ENCODE measurements at regions not wholly inside any gene's neighbourhood (a gene's known extent, or its start where the extent isn't known, plus 50 kb on each side); places are given as distances from the start of the nearest gene placed in this dataset.

GRCh38 chr3:187550446-187550845 is 119.7 kb downstream of the SST start:
- Histone ChIP-seq H3K9me3 (no peaks in the 10 kb centered on the region), H3K36me3 (no peaks in the 10 kb centered on the region), H3K27ac (no peak overlapping the region), H3K4me3 (replicated peaks in 1 of 3) (no peak overlapping the region), H3K27me3 (no peaks in the 10 kb centered on the region), H3K4me1 (no peaks in the 10 kb centered on the region)
- WGBS, 2 donors: 94 to 96% methylated on average over 1 of the region's 1 CpG
- DNase-seq: no peak
- intact Hi-C loops (cut with DNase I): no loop called here
- TF ChIP-seq POLR2A (IDR thresholded peaks at IDR 0.05): no peak
- TF ChIP-seq CTCF (IDR thresholded peaks at IDR 0.05): no peak

DNA sequence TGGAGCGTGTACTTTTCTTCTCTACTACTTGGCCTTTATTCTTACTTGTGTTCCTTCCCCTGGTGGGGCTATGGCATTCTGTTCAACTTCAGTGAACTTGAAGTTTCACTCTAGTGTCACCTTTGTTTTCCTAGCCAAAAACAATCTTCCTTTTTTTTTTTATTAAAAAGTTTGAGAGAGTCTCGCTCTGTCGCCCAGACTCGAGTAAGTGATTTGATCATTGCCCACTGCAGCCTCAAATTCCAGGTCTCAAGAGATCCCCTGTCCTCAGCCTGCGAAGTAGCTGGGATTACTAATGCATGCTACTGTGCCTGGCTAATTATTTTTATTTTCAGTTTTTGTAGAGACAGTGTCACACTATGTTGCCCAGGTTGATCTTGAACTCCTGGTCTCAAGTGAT is 124.8 kb downstream of the SST start:
- peak; percentile 50 to 59 for DNase-seq
- no peak overlapping the region for H3K27ac ChIP-seq
- no peaks in the 10 kb centered on the region for H3K9me3 ChIP-seq
- peaks cover 3% of the 10 kb centered on the region in 2 donors for H3K4me1 ChIP-seq
- TF ChIP-seq CTCF (IDR thresholded peaks at IDR 0.05) (no peak), POLR2A (IDR thresholded peaks at IDR 0.05) (no peak)
- intact Hi-C loops (cut with DNase I): no loop called here
- no peak overlapping the region for H3K4me3 ChIP-seq (replicated peaks in 1 of 3)
- H3K36me3 ChIP-seq: no peaks in the 10 kb centered on the region
- H3K27me3 ChIP-seq: no peaks in the 10 kb centered on the region
- WGBS, 2 donors: 41 to 49% methylated on average over 5 of the region's 5 CpGs

- H3K27me3 ChIP-seq: no peaks in the 10 kb centered on the region
- H3K4me3 ChIP-seq (replicated peaks in 1 of 3): no peak overlapping the region
- H3K36me3 ChIP-seq: no peaks in the 10 kb centered on the region
- intact Hi-C loops (cut with DNase I): no loop called here
- H3K27ac ChIP-seq: no peak overlapping the region
- TF ChIP-seq CTCF (IDR thresholded peaks at IDR 0.05) (no peak), POLR2A (IDR thresholded peaks at IDR 0.05) (no peak)
- DNase-seq: no peak
- H3K4me1 ChIP-seq: peaks cover 3% of the 10 kb centered on the region in 2 donors
- 57 to 67% methylated on average over 5 of the region's 5 CpGs for WGBS, 2 donors
- no peaks in the 10 kb centered on the region for H3K9me3 ChIP-seq
Measured at GRCh38 chr3:187544326-187544725, 125.9 kb downstream of the SST start.

GRCh38 chr3:187540847-187541246 is 129.3 kb downstream of the SST start:
- intact Hi-C loops (cut with DNase I): no loop called here
- Histone ChIP-seq H3K4me1 (peaks cover 3% of the 10 kb centered on the region in 2 donors), H3K27ac (no peak overlapping the region), H3K9me3 (no peaks in the 10 kb centered on the region), H3K4me3 (replicated peaks in 1 of 3) (no peak overlapping the region), H3K27me3 (no peaks in the 10 kb centered on the region), H3K36me3 (no peaks in the 10 kb centered on the region)
- no peak for TF ChIP-seq CTCF (IDR thresholded peaks at IDR 0.05)
- TF ChIP-seq POLR2A (IDR thresholded peaks at IDR 0.05): no peak
- no peak for DNase-seq
- 90 to 93% methylated on average over 6 of the region's 6 CpGs for WGBS, 2 donors

- no peaks in the 10 kb centered on the region for H3K4me1 ChIP-seq
- no peaks in the 10 kb centered on the region for H3K36me3 ChIP-seq
- no peak for DNase-seq
- intact Hi-C loops (cut with DNase I): no loop called here
- H3K27ac ChIP-seq: no peak overlapping the region
- WGBS, 2 donors: 86 to 90% methylated on average over 6 of the region's 6 CpGs
- no peaks in the 10 kb centered on the region for H3K9me3 ChIP-seq
- no peak overlapping the region for H3K4me3 ChIP-seq (replicated peaks in 1 of 3)
- TF ChIP-seq CTCF (IDR thresholded peaks at IDR 0.05) (no peak), POLR2A (IDR thresholded peaks at IDR 0.05) (no peak)
- no peaks in the 10 kb centered on the region for H3K27me3 ChIP-seq
Measured at GRCh38 chr3:187536185-187536584, 134.0 kb downstream of the SST start.
